DOHH2 (cell line): ENCODE measurements at regions not wholly inside any gene's neighbourhood (a gene's known extent, or its start where the extent isn't known, plus 50 kb on each side); places are given as distances from the start of the nearest gene placed in this dataset.

Experiments
- CTCF ChIP-seq: fragments of 200-600 bp; sonication (generic); IDR thresholded peaks from one replicate; pipeline ENCODE4 v1.5.1; 2014; ENCODE audit warnings: antibody characterized with exemption, mild to moderate bottlenecking, low read depth, low read length; ENCODE audit not compliant: poor library complexity, severe bottlenecking
- EZH2phosphoT487 ChIP-seq: fragments of 200-600 bp; sonication (generic); IDR thresholded peaks from 2 replicates; pipeline ENCODE4 v1.6.1; 2017; ENCODE audit warnings: borderline replicate concordance, mild to moderate bottlenecking, antibody characterized with exemption, low read length, moderate library complexity, mixed read lengths

- no peak for TF ChIP-seq CTCF
- TF ChIP-seq EZH2phosphoT487, result no peak
Measured at GRCh38 chr6:100144991-100145390, 151.0 kb upstream of the MCHR2 start.
